ENCODE measurements at regions not wholly inside any gene's neighbourhood (a gene's known extent, or its start where the extent isn't known, plus 50 kb on each side); places are given as distances from the start of the nearest gene placed in this dataset.

- no peak for TF ChIP-seq RAD21 (IDR thresholded peaks at IDR 0.05; ENCODE audit: low read depth)
- no peak for TF ChIP-seq YY1 (IDR thresholded peaks at IDR 0.05; ENCODE audit: low read depth)
- TF ChIP-seq TCF12 (IDR thresholded peaks at IDR 0.05; ENCODE audit: low read depth) = no peak
- TF ChIP-seq REST (IDR thresholded peaks at IDR 0.05; ENCODE audit: low read depth) = no peak
- TF ChIP-seq EP300 (IDR thresholded peaks at IDR 0.05; ENCODE audit: borderline replicate concordance) = no peak
- TF ChIP-seq CEBPB (IDR thresholded peaks at IDR 0.05) = no peak
- no peak for TF ChIP-seq NFIC (IDR thresholded peaks at IDR 0.05)
- no peak for TF ChIP-seq TAF1 (IDR thresholded peaks at IDR 0.05; ENCODE audit: low read depth)
- no peak for TF ChIP-seq ZBTB7A (IDR thresholded peaks at IDR 0.05; ENCODE audit: low read depth)
- TF ChIP-seq CREB1 (IDR thresholded peaks at IDR 0.05; ENCODE audit: low read depth) = no peak
- no peak for TF ChIP-seq MAX (IDR thresholded peaks at IDR 0.05)
- TF ChIP-seq FOXM1 (IDR thresholded peaks at IDR 0.05; ENCODE audit: borderline replicate concordance, low read depth) = no peak
These were observed 1286.5 kb upstream of the TENM4 start for GRCh38 chr11:80727315-80727714.

GRCh38 chr11:80726236-80726635, 1285.4 kb upstream of the TENM4 start:
- TF ChIP-seq NFIC (IDR thresholded peaks at IDR 0.05) (no peak), TAF1 (IDR thresholded peaks at IDR 0.05; ENCODE audit: low read depth) (no peak), FOXM1 (IDR thresholded peaks at IDR 0.05; ENCODE audit: borderline replicate concordance, low read depth) (no peak)

- no peak for TF ChIP-seq NFIC (IDR thresholded peaks at IDR 0.05)
- TF ChIP-seq TCF12 (IDR thresholded peaks at IDR 0.05; ENCODE audit: low read depth) = no peak
- no peak for TF ChIP-seq TAF1 (IDR thresholded peaks at IDR 0.05; ENCODE audit: low read depth)
- no peak for TF ChIP-seq FOXM1 (IDR thresholded peaks at IDR 0.05; ENCODE audit: borderline replicate concordance, low read depth)
- TF ChIP-seq USF1 (IDR thresholded peaks at IDR 0.05) = no peak
- no peak for TF ChIP-seq CREB1 (IDR thresholded peaks at IDR 0.05; ENCODE audit: low read depth)
- no peak for TF ChIP-seq CEBPB (IDR thresholded peaks at IDR 0.05)
- TF ChIP-seq REST (IDR thresholded peaks at IDR 0.05; ENCODE audit: low read depth) = no peak
These were observed 1283.5 kb upstream of the TENM4 start for GRCh38 chr11:80724366-80724765.

GRCh38 chr11:80722629-80723028, 1281.8 kb upstream of the TENM4 start:
- TF ChIP-seq MAX (IDR thresholded peaks at IDR 0.05) = no peak
- no peak for TF ChIP-seq FOXM1 (IDR thresholded peaks at IDR 0.05; ENCODE audit: borderline replicate concordance, low read depth)
- no peak for TF ChIP-seq TCF12 (IDR thresholded peaks at IDR 0.05; ENCODE audit: low read depth)
- no peak for TF ChIP-seq TEAD4 (IDR thresholded peaks at IDR 0.05)
- no peak for TF ChIP-seq NFIC (IDR thresholded peaks at IDR 0.05)
- TF ChIP-seq YY1 (IDR thresholded peaks at IDR 0.05; ENCODE audit: low read depth) = no peak
- TF ChIP-seq TAF1 (IDR thresholded peaks at IDR 0.05; ENCODE audit: low read depth) = no peak
- no peak for TF ChIP-seq ZBTB7A (IDR thresholded peaks at IDR 0.05; ENCODE audit: low read depth)
- TF ChIP-seq CREB1 (IDR thresholded peaks at IDR 0.05; ENCODE audit: low read depth) = no peak
- TF ChIP-seq EP300 (IDR thresholded peaks at IDR 0.05; ENCODE audit: borderline replicate concordance) = no peak
- TF ChIP-seq CEBPB (IDR thresholded peaks at IDR 0.05) = no peak
- no peak for TF ChIP-seq RAD21 (IDR thresholded peaks at IDR 0.05; ENCODE audit: low read depth)
- no peak for TF ChIP-seq USF1 (IDR thresholded peaks at IDR 0.05)

- no peak for TF ChIP-seq YY1 (IDR thresholded peaks at IDR 0.05; ENCODE audit: low read depth)
- TF ChIP-seq NFIC (IDR thresholded peaks at IDR 0.05) = no peak
- no peak for TF ChIP-seq TAF1 (IDR thresholded peaks at IDR 0.05; ENCODE audit: low read depth)
- no peak for TF ChIP-seq EP300 (IDR thresholded peaks at IDR 0.05; ENCODE audit: borderline replicate concordance)
- no peak for TF ChIP-seq EGR1 (IDR thresholded peaks at IDR 0.05)
- no peak for TF ChIP-seq TEAD4 (IDR thresholded peaks at IDR 0.05)
- TF ChIP-seq MAX (IDR thresholded peaks at IDR 0.05) = no peak
- no peak for TF ChIP-seq USF1 (IDR thresholded peaks at IDR 0.05)
These were observed 1279.5 kb upstream of the TENM4 start for GRCh38 chr11:80720295-80720694.

GRCh38 chr11:80719292-80719646, 1278.4 kb upstream of the TENM4 start:
- TF ChIP-seq FOXM1 (IDR thresholded peaks at IDR 0.05; ENCODE audit: borderline replicate concordance, low read depth) = no peak
- no peak for TF ChIP-seq USF1 (IDR thresholded peaks at IDR 0.05)
- no peak for TF ChIP-seq MAX (IDR thresholded peaks at IDR 0.05)
- TF ChIP-seq YY1 (IDR thresholded peaks at IDR 0.05; ENCODE audit: low read depth) = no peak
- no peak for TF ChIP-seq EGR1 (IDR thresholded peaks at IDR 0.05)
- no peak for TF ChIP-seq TEAD4 (IDR thresholded peaks at IDR 0.05)
- no peak for TF ChIP-seq ZBTB7A (IDR thresholded peaks at IDR 0.05; ENCODE audit: low read depth)
- TF ChIP-seq REST (IDR thresholded peaks at IDR 0.05; ENCODE audit: low read depth) = no peak
- no peak for TF ChIP-seq NFIC (IDR thresholded peaks at IDR 0.05)

Measured in Ishikawa (cell line).